Smooth muscle cell (in vitro differentiated cells): ENCODE measurements at regions not wholly inside any gene's neighbourhood (a gene's known extent, or its start where the extent isn't known, plus 50 kb on each side); places are given as distances from the start of the nearest gene placed in this dataset.

Experiments used
- DNase-seq: peaks from one replicate; lab custom pipeline; 2025; ENCODE audit not compliant: unreplicated experiment; lab: John Stamatoyannopoulos, UW
- H2AFZ ChIP-seq: fragments of 200-600 bp; sonication (generic); 2 replicates; pipeline ENCODE4 v1.6.0; 2016; ENCODE audit warnings: antibody characterized with exemption, low read depth, mild to moderate bottlenecking
- H3F3A ChIP-seq: fragments of 200-600 bp; sonication (generic); 2 replicates; pipeline ENCODE4 v1.6.0; 2017; ENCODE audit warnings: antibody characterized with exemption, low read depth
- H3K27ac ChIP-seq: fragments of 200-600 bp; sonication (generic); 2 replicates; pipeline ENCODE4 v1.5.1; 2016; ENCODE audit warnings: low read depth, mild to moderate bottlenecking
- H3K27me3 ChIP-seq: fragments of 200-600 bp; sonication (generic); 2 replicates; pipeline ENCODE4 v1.6.1; 2016; ENCODE audit warnings: low read depth, mild to moderate bottlenecking
- H3K36me3 ChIP-seq: fragments of 200-600 bp; sonication (generic); 2 replicates; pipeline ENCODE4 v1.5.1; 2016; ENCODE audit warnings: low read depth
- H3K4me1 ChIP-seq: fragments of 200-600 bp; sonication (generic); 2 replicates; pipeline ENCODE4 v1.5.1; 2016; ENCODE audit warnings: low read depth
- H3K4me2 ChIP-seq: fragments of 200-600 bp; sonication (generic); 2 replicates; pipeline ENCODE4 v1.6.0; 2016; ENCODE audit warnings: mild to moderate bottlenecking
- H3K4me3 ChIP-seq: fragments of 200-600 bp; sonication (generic); 2 replicates; pipeline ENCODE4 v1.5.1; 2016; ENCODE audit warnings: mild to moderate bottlenecking
- H3K79me2 ChIP-seq: fragments of 200-600 bp; sonication (generic); 2 replicates; pipeline ENCODE4 v1.6.0; 2016; ENCODE audit warnings: low read depth, mild to moderate bottlenecking
- H3K9ac ChIP-seq: fragments of 200-600 bp; sonication (generic); 2 replicates; pipeline ENCODE4 v1.6.0; 2016; ENCODE audit warnings: low read depth
- H3K9me3 ChIP-seq: fragments of 200-600 bp; sonication (generic); replicated peaks from 2 replicates; pipeline ENCODE4 v1.5.1; 2016; ENCODE audit warnings: low read depth
- H4K20me1 ChIP-seq: fragments of 200-600 bp; sonication (generic); 2 replicates; pipeline ENCODE4 v1.6.0; 2016; ENCODE audit warnings: low read depth
- WGBS: methylation state at CpG from one replicate; pipeline ENCODE4 v1.1.7; 2016; ENCODE audit warnings: low lambda C conversion rate; 5-methylcytosine and 5-hydroxymethylcytosine counted together
- TF ChIP-seq, protein P1 (sequence below): fragments of 200-600 bp; sonication (generic); IDR thresholded peaks from 2 replicates; pipeline ENCODE4 v1.5.1; 2017; ENCODE audit warnings: borderline replicate concordance, mild to moderate bottlenecking, antibody characterized with exemption; ENCODE audit not compliant: insufficient read depth, poor library complexity, severe bottlenecking

DNA sequence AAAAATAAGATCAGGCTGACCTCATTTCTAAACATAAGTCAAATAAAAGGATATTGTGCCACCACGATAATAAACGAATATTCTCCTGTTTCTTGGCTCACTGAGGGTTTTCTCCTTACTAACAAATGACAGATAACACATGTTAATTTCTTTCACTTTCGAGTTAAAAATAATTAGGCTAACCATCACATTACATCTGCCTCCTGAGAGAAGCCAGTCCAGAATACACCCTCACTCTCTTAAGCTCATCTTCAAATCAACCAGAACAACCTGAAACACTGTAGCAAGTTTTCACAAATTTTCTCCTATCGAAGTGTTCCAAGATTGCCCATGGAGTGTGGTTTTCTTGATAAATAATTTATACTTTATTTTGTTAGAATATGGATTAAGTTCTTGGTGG is 1285.6 kb upstream of the EYS start:
- Histone ChIP-seq H3K27me3 (no peaks in the 10 kb centered on the region), H4K20me1 (no peaks in the 10 kb centered on the region), H3K4me1 (no peaks in the 10 kb centered on the region), H3K36me3 (no peaks in the 10 kb centered on the region), H3K4me2 (no peak overlapping the region), H2AFZ (no peak overlapping the region), H3K27ac (no peak overlapping the region), H3K9ac (no peak overlapping the region), H3K79me2 (no peaks in the 10 kb centered on the region), H3F3A (no peaks in the 10 kb centered on the region), H3K9me3 (no peaks in the 10 kb centered on the region), H3K4me3 (no peak overlapping the region)
- WGBS = 73% methylated on average over 4 of the region's 4 CpGs
- TF ChIP-seq, protein P1, sequence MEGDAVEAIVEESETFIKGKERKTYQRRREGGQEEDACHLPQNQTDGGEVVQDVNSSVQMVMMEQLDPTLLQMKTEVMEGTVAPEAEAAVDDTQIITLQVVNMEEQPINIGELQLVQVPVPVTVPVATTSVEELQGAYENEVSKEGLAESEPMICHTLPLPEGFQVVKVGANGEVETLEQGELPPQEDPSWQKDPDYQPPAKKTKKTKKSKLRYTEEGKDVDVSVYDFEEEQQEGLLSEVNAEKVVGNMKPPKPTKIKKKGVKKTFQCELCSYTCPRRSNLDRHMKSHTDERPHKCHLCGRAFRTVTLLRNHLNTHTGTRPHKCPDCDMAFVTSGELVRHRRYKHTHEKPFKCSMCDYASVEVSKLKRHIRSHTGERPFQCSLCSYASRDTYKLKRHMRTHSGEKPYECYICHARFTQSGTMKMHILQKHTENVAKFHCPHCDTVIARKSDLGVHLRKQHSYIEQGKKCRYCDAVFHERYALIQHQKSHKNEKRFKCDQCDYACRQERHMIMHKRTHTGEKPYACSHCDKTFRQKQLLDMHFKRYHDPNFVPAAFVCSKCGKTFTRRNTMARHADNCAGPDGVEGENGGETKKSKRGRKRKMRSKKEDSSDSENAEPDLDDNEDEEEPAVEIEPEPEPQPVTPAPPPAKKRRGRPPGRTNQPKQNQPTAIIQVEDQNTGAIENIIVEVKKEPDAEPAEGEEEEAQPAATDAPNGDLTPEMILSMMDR = no peak
- DNase-seq = no peak

DNA sequence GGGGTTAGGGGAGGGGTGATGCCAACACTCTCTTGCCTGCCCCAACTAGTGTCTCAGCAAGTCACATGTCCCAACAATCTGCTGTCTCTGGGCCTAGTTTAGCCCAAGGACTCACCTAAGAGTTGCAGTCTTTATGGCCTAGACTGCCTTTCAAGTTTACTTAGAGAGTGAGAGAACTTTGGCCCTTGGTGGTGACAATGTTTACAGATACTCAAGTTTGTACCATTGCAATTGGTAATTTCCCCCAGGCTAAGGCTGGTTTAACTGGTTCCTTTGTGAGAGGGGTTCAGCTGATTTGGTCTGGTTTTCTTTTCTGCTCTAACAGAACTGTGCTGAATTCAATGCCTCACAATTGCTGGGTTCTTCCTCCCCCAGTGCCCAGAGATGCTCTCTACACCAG is 1279.9 kb upstream of the EYS start:
- H3K4me3 ChIP-seq = no peak overlapping the region
- peaks cover 3% of the 10 kb centered on the region for H3K9me3 ChIP-seq
- DNase-seq = no peak
- no peak overlapping the region for H3K27ac ChIP-seq
- no peaks in the 10 kb centered on the region for H3K79me2 ChIP-seq
- no peaks in the 10 kb centered on the region for H3K4me1 ChIP-seq
- H3K9ac ChIP-seq = no peak overlapping the region
- H3K27me3 ChIP-seq = no peaks in the 10 kb centered on the region
- H3F3A ChIP-seq = no peaks in the 10 kb centered on the region
- H2AFZ ChIP-seq = no peak overlapping the region
- no peaks in the 10 kb centered on the region for H3K36me3 ChIP-seq
- no peak overlapping the region for H3K4me2 ChIP-seq
- H4K20me1 ChIP-seq = no peaks in the 10 kb centered on the region
- TF ChIP-seq, protein P1 = no peak

DNA sequence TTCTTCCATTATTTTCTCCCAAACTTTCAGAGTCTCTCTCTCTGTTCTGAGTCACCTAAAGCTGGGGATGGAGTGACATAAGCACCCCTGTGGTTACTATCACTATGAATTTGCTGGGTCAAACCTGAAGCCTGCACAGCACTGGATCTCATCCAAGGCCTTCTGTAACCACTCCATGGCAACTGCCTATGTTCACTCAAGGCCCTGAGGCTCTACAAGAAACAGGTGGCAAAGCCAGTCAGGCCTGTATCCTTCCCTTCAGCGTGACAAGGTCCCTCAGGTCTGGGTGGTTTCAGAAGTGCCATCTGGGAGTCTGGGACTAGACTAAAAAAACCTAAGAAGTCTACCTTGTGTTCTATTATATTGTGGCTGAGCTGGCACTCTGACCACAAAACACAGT is 1278.8 kb upstream of the EYS start:
- WGBS = 61% methylated on average over 1 of the region's 1 CpG
- Histone ChIP-seq H3K4me1 (no peaks in the 10 kb centered on the region), H3K9ac (no peak overlapping the region), H3K9me3 (peaks cover 3% of the 10 kb centered on the region), H3K27ac (no peak overlapping the region), H4K20me1 (no peaks in the 10 kb centered on the region), H3F3A (no peaks in the 10 kb centered on the region), H3K79me2 (no peaks in the 10 kb centered on the region), H3K4me2 (no peak overlapping the region), H3K27me3 (no peaks in the 10 kb centered on the region), H2AFZ (no peak overlapping the region), H3K36me3 (no peaks in the 10 kb centered on the region), H3K4me3 (no peak overlapping the region)
- TF ChIP-seq, protein P1 = no peak
- DNase-seq = no peak

DNA sequence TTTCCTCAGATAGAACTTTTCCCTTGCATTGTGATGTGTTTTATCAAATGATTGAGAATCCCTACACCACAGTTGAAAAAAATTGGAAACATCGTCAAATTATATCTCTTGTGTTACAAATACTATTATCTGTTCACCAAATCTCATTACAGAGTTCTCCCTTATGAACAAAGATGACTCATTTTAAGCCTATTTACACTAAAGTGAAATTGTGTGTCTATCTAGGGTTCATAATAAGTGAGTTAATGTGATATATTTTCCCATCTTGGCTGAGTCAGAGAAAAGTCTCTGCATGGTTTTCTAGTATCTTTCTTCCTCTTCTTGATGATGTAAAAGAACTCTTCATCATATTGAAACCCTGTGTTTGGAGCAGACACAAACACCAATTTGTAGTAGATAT is 1263.3 kb upstream of the EYS start:
- Histone ChIP-seq H3K4me3 (no peak overlapping the region), H3K9ac (no peak overlapping the region), H3K4me2 (no peak overlapping the region), H3K9me3 (no peaks in the 10 kb centered on the region), H3K27ac (no peak overlapping the region), H2AFZ (no peak overlapping the region), H3K4me1 (no peaks in the 10 kb centered on the region), H3K36me3 (no peaks in the 10 kb centered on the region), H3K27me3 (no peaks in the 10 kb centered on the region), H3F3A (no peaks in the 10 kb centered on the region), H3K79me2 (no peaks in the 10 kb centered on the region), H4K20me1 (no peaks in the 10 kb centered on the region)
- TF ChIP-seq, protein P1 = no peak
- WGBS = 83% methylated on average over 1 of the region's 1 CpG
- DNase-seq = no peak
